Left ventricle myocardium superior (tissue), 1 donor: ENCODE measurements at regions not wholly inside any gene's neighbourhood (a gene's known extent, or its start where the extent isn't known, plus 50 kb on each side); places are given as distances from the start of the nearest gene placed in this dataset. TPM values are rescaled to one million over a fixed set of nuclear protein-coding genes. Genes with fewer than 3 reads are reported as not detected.

Experiments
- ATAC-seq: fragments of 200-7000 bp; cut with Tn5 transposase; one replicate; pipeline ENCODE4 v1.9.1; 2020; ENCODE audit warnings: mild to moderate bottlenecking, moderate library complexity
- DNase-seq: peaks from one replicate; pipeline ENCODE4 v3.0.0-alpha.2; 2020
- intact Hi-C: fragments of 100-400 bp; cut with micrococcal nuclease; formaldehyde crosslinking; loops from one replicate; pipeline ENCODE4 v1.11.0; 2022
- microRNA-seq: library from miRNA; unstranded; fragments of <30 nt; microRNA quantifications from one replicate; pipeline ENCODE4 v1.2.0, GENCODE V29; 2020; ENCODE audit warnings: borderline number of aligned reads
- donor health status: DM: no; HTN: yes; CAD: no; lungs with severe emphysema.

DNA sequence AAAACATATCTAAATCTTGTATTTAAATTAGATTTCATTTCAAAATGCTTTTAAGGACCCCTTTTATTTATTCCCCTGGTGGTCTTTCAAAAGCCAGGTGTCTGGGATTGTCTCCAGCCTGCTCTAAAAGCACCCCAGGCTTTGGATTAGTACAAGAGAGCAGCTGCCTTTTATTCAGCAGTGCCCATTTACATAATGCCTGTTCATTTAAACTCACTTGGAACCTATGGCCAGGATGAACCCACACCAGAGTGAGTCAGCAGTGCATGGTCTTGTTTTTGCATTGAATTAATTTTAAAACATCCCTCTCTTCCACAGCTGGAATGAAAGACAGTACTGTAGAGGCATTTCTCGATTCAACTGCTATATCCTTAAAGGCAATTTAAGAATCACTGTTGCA lies 64.1 kb upstream of the TENM3 start:
- intact Hi-C loops: no loop called here
- ATAC-seq: no peak
- DNase-seq: no peak

DNA sequence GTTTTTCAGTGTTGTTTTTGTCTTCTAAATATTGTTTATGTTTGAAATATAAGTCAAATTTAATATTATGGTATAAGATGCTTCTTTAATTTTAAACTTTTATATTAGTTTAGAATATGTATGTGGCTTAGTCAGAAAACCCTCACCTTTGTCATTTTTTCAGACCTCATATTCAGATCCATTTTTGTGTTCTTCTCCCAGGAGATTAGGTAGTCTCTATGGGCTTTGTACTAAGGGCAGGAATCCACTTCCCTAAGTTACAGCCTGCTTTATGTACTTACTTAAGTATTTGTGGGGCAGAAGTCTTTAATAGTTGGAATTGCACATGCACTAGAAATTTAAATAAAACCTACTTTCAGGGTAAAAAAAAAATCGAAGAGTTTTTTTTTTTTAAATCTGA lies 63.5 kb upstream of the TENM3 start:
- no peak for ATAC-seq
- intact Hi-C loops: no loop called here
- DNase-seq: no peak

DNA sequence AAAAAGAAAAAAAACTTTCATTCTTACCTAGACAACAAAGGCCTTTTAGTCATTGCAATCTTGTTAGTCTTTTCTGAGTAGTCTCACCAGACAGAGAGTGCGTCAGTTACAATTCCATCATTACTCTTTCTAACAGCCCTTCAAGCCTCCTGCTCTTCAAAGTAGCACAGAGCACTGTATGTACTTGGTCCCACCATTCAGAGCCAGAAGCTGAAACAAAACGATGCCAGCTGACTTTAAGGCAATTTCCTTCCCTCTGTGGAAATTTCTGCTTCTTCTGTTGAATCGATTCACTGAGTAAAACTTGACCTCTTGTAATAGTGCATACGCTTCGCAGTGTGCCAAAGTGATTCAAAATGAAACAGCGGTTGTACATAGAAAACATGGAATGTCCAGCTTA lies 57.7 kb upstream of the TENM3 start:
- ATAC-seq (no peak), DNase-seq (no peak)
- intact Hi-C loops: no loop called here

DNA sequence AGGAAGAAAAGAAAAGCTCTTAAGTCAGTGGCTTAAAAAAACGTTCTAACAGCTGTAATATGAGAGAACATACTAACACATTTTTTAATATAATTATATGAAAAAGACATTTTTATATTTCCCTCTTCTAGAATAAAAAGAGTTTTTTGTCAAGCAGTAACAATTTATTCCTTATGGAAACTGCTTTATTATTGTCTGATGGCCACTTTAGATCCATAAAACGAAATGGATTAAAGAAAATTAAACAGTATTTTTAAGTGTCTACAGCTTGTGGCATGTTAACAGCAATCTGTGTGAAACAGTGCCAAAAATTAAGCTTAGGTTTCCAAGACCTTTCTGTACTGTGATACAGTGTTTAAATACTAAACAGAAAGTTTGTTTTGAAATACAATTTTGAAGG lies 55.5 kb upstream of the TENM3 start:
- intact Hi-C loops: no loop called here
- no peak for DNase-seq
- no peak for ATAC-seq

DNA sequence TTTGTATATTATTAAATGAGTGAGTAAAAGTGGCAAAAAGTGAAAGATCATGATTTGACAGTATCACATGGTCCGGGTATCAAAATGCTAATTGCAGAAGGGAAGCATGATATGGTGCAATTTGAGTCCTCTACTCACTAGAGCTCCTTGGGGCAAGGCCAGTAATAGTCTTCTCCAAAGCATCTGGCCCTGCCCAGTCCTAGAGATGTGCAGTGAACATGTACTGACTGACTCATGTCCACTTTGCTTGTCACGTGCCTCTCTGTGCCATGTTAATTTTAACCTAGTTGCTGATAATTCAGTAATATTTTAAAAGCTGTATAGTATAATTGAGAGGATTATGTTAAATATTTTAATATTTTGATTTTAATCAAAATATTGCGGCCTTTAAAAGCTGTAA lies 54.6 kb upstream of the TENM3 start:
- DNase-seq (no peak), ATAC-seq (no peak)
- intact Hi-C loops: no loop called here

DNA sequence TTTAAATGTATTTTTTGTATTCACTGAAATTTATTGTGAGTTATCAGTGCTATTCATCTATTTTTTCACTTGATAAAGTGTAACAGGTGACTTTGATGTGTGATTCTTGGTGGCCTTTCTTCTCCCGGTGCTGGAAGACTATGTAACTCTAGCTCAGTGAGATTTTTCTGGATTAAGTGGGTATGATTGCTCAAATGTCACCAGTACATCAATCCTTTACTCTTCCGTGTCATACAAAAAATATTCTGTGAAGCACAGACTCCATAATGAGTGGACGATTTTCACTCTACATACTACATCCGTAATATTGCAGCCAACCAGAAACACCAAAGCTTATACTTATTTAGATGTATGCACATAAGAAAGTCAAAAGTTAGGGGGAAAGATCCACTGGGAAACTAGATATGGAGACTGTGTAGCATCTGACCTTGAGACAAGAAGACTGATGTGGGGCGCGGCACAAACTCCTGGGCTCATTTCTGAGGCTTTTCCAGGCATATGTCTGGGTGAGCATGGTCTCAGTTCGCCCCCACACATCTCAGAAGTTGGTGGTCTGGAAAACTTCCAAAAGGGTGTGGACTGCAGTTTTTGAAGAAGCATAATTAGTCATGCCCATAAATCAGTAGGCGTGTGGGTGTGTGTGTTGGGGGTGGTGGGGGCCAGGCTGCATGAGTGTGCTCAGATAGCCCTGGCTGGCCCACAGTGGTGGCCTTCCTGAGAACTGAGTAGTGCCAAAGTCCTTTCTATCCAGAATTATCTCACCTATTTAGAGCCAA lies 53.9 kb upstream of the TENM3 start:
- no peak for ATAC-seq
- DNase-seq: no peak
- intact Hi-C loops: no loop called here

DNA sequence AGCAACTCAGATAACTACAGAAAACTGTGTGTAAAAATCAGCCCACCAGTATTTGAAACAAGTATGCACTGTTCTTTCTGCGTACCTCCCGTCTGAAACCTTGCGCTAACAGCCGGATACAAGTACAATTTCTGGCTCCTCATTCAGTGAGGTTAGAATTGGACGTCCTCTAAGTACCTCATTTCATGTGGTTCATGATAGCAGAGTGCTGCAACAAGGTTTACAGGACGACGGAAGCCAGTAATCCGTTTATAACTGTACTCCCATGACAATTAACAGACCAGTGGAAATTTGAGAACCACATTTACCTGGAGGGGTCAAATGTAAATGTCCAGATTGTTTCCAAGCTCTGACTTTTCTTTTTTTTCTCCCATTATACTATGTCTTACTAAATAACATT lies 52.9 kb upstream of the TENM3 start:
- intact Hi-C loops: no loop called here
- ATAC-seq (no peak), DNase-seq (no peak)

DNA sequence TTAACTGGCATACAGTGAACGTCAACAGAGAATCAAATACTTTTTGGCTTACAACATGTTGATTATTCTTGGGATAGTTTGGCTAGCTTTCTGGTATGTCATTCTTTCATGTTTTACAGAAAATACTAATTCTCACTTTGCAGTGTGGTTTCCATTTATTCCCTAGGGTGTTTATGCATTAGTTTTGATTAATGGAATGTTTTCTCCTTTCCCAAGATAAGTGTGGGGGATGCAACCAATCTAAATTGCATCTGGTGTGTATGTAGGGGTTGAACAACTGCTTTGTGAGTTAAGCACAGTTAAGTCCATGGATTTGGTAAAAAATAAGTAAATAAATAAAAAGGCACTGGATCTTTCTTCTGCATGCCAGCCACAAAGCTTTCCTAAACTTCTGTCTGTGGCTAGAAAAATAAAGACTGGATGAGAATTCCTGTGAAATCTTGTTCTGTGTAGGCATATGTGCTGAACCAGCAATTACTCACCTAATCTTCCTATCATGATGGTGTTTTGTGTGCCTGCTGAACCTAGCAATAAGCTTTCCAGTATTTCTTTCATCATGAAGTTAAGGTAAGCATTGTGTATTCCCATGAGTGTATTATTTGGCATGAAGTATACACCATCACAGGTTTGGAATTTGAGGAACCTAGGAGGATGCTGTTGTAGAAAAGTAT lies 50.6 kb upstream of the TENM3 start:
- no peak for ATAC-seq
- intact Hi-C loops: no loop called here
- DNase-seq: no peak

DNA sequence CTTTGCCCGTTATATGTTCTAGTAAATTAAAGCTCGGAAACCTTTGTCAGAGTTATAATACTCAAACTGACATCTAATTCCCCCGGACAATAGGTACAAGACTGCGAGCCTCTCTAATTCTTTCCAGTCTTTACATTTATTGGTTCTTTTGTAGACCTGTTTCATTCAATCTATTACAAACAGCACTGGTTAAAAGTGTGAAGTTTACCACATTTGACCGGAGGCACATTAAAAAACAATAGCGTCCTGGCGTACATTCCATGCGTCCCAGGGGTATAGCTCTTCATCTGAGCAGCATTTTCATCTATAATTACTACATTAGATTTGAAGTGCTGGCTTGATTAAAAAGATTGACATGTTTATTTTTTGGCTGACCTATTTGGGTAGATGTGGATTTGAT lies 49.9 kb upstream of the TENM3 start:
- intact Hi-C loops: no loop called here
- DNase-seq (no peak), ATAC-seq (no peak)

Small RNA genes in the stretch of these regions (microRNA-seq; reads per million reads assigned to microRNA genes)
- gene MIR1305: not detected
